WERI-Rb-1 (cell line): ENCODE measurements at regions not wholly inside any gene's neighbourhood (a gene's known extent, or its start where the extent isn't known, plus 50 kb on each side); places are given as distances from the start of the nearest gene placed in this dataset.

ENCODE experiments used
- DNase-seq: peaks from one replicate; pipeline ENCODE4 v3.0.0-alpha.2; 2020
- H3K27ac ChIP-seq: fragments of 250-450 bp; sonication (Bioruptor Pico); 2 replicates; pipeline ENCODE4 v1.5.1; 2020; ENCODE audit warnings: mild to moderate bottlenecking, moderate library complexity
- H3K27me3 ChIP-seq: fragments of 250-450 bp; sonication (Bioruptor Pico); 2 replicates; pipeline ENCODE4 v1.5.1; 2021; ENCODE audit warnings: mild to moderate bottlenecking, low read depth, moderate library complexity; ENCODE audit not compliant: insufficient read depth, severe bottlenecking
- H3K36me3 ChIP-seq: fragments of 250-450 bp; sonication (Bioruptor Pico); 2 replicates; pipeline ENCODE4 v1.5.1; 2020; ENCODE audit warnings: mild to moderate bottlenecking, moderate library complexity
- H3K4me3 ChIP-seq: 2 replicates; pipeline ENCODE4 v1.5.1; 2011; ENCODE audit warnings: low read depth, mild to moderate bottlenecking, control low read depth, low read length
- H3K9me3 ChIP-seq: fragments of 250-450 bp; sonication (Bioruptor Pico); 2 replicates; pipeline ENCODE4 v1.5.1; 2021; ENCODE audit warnings: mild to moderate bottlenecking, moderate library complexity; ENCODE audit not compliant: severe bottlenecking
- CTCF ChIP-seq: IDR thresholded peaks from 2 replicates; pipeline ENCODE4 v1.5.1; 2011; ENCODE audit warnings: low read depth, mild to moderate bottlenecking, control low read depth, inconsistent platforms, low read length

GRCh38 chr15:81909011-81909358 is 136.8 kb downstream of the MEX3B start:
- DNase-seq: no peak

DNA sequence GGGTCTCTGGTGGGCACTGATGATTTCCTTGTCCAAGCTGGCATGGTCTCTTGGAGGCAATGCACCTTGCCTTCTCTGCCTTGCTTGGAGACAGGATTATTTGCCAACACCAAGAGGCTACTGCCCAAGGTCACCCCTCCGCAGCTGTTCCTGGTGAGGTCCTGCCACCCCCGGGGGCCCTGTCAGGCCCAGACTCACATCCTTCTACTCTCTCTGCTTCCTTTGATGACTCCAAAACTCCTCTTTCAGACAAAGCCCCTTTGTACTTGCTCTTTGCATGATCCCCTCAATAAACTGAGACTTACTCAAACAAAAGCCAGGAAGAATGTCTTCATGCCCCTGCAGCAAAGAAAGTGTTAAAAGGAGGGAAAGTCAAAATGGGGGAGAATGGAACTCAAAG is 137.7 kb downstream of the MEX3B start:
- no peak for TF ChIP-seq CTCF
- Histone ChIP-seq H3K9me3 (no peaks in the 10 kb centered on the region), H3K27me3 (no peaks in the 10 kb centered on the region), H3K36me3 (no peaks in the 10 kb centered on the region), H3K4me3 (no peak overlapping the region), H3K27ac (no peak overlapping the region)
- no peak for DNase-seq

More at GRCh38 chr15:81909011-81909358, 136.8 kb downstream of the MEX3B start:
- H3K9me3 ChIP-seq: no peaks in the 10 kb centered on the region
- TF ChIP-seq CTCF: no peak
- no peak overlapping the region for H3K27ac ChIP-seq
- H3K4me3 ChIP-seq: no peak overlapping the region
- H3K27me3 ChIP-seq: no peaks in the 10 kb centered on the region
- no peaks in the 10 kb centered on the region for H3K36me3 ChIP-seq

DNA sequence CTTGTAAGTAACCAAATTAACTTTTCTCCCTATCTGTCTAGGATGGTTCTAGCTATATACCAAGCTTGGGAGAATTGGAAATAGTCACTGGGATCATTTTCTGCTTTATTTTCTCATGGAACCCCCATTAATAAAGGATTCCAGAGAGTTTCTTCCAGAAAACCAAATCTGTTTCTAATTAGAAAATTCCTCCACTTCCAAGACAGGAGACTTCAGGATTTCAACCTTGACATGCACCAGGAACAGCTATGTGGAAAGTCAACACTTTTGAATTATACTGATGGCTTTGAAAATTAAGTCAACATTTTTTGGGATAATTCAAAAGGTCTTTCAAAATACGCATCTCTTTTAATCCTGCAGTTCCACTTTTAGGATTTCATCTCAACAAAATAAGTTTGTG is 138.3 kb downstream of the MEX3B start:
- Histone ChIP-seq H3K36me3 (no peaks in the 10 kb centered on the region), H3K27ac (no peak overlapping the region), H3K4me3 (no peak overlapping the region), H3K9me3 (no peaks in the 10 kb centered on the region), H3K27me3 (no peaks in the 10 kb centered on the region)
- TF ChIP-seq CTCF: no peak
- no peak for DNase-seq

GRCh38 chr15:81905889-81906288 is 139.9 kb downstream of the MEX3B start:
- no peak for TF ChIP-seq CTCF
- Histone ChIP-seq H3K36me3 (no peaks in the 10 kb centered on the region), H3K9me3 (no peaks in the 10 kb centered on the region), H3K27me3 (no peaks in the 10 kb centered on the region), H3K4me3 (no peak overlapping the region), H3K27ac (no peak overlapping the region)
- no peak for DNase-seq

GRCh38 chr15:81901319-81901718 is 144.5 kb downstream of the MEX3B start:
- Histone ChIP-seq H3K4me3 (no peak overlapping the region), H3K27ac (no peak overlapping the region), H3K36me3 (no peaks in the 10 kb centered on the region), H3K9me3 (no peaks in the 10 kb centered on the region), H3K27me3 (no peaks in the 10 kb centered on the region)
- no peak for TF ChIP-seq CTCF
- no peak for DNase-seq

- no peaks in the 10 kb centered on the region for H3K9me3 ChIP-seq
- no peaks in the 10 kb centered on the region for H3K36me3 ChIP-seq
- no peak overlapping the region for H3K4me3 ChIP-seq
- no peak overlapping the region for H3K27ac ChIP-seq
- TF ChIP-seq CTCF: no peak
- H3K27me3 ChIP-seq: no peaks in the 10 kb centered on the region
- no peak for DNase-seq
Observed at GRCh38 chr15:81899730-81900129, 146.1 kb downstream of the MEX3B start.
